ENCODE measurements at regions not wholly inside any gene's neighbourhood (a gene's known extent, or its start where the extent isn't known, plus 50 kb on each side); places are given as distances from the start of the nearest gene placed in this dataset.

DNA sequence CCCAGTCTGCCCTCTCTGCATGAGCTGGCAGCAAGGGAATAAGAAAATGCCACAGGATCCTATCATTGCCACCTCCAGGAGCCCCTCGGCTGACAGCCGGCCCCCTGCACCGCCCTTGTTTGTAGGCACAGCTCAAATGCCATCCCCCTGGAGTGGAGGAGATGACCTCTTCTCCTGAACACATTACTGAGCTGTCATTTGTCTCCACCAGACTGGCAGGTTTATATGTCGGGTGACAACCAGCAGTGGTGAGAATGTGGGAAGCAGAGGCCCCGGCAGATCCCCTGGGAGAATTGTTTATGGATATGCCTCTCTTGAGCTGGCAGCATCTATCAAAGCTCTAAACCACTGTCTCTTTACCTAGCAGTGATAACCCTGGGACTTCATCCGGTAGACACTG is 135.4 kb upstream of the FMN2 start:
- Histone ChIP-seq H4K8ac (ENCODE audit: extremely low read depth, insufficient read depth, low read length) (no peak overlapping the region), H2AK5ac (ENCODE audit: low read depth, low read length) (no peak overlapping the region), H2BK120ac (replicated peaks; ENCODE audit: low read depth, low read length) (no peak overlapping the region), H4K20me1 (replicated peaks in 1 of 2; ENCODE audit: control insufficient read depth in 1 of 2, insufficient read depth in 2 of 2, low read length in 2 of 2) (no peaks in the 10 kb centered on the region), H3K27me3 (replicated peaks in 1 of 4; ENCODE audit: control insufficient read depth in 3 of 4, extremely low read depth in 1 of 4, insufficient read depth in 3 of 4, low read length in 3 of 4) (no peaks in the 10 kb centered on the region), H4K5ac (ENCODE audit: insufficient read length, low read depth, low read length) (no peak overlapping the region), H3K79me2 (ENCODE audit: control insufficient read depth in 1 of 2, insufficient read depth in 2 of 2, low read length in 2 of 2) (no peaks in the 10 kb centered on the region), H2BK15ac (ENCODE audit: low read length) (no peak overlapping the region), H3K27ac (ENCODE audit: low read depth, low read length) (no peak overlapping the region), H4K91ac (replicated peaks; ENCODE audit: insufficient read length, low read length) (no peak overlapping the region), H2BK12ac (ENCODE audit: low read depth, low read length) (no peak overlapping the region), H2BK5ac (ENCODE audit: low read depth, low read length) (no peak overlapping the region), H3K36me3 (ENCODE audit: control insufficient read depth in 2 of 4, insufficient read depth in 4 of 4, low read length in 3 of 4) (no peaks in the 10 kb centered on the region), H3K4me3 (ENCODE audit: extremely low read depth in 1 of 4, insufficient read depth in 2 of 4, low read depth in 3 of 4, low read length in 4 of 4) (no peak overlapping the region), H3K4me1 (replicated peaks in 1 of 4; ENCODE audit: control insufficient read depth in 3 of 4, insufficient read depth in 4 of 4, low read length in 3 of 4) (no peaks in the 10 kb centered on the region), H3K4ac (replicated peaks; ENCODE audit: insufficient read length, low read depth, low read length) (no peak overlapping the region), H3K14ac (ENCODE audit: insufficient read length) (no peak overlapping the region), H2AFZ (ENCODE audit: low read length) (no peak overlapping the region), H3K9ac (replicated peaks in 1 of 4; ENCODE audit: extremely low read depth in 1 of 4, low read depth in 3 of 4, low read length in 3 of 4) (no peak overlapping the region), H3K79me1 (ENCODE audit: low read depth, low read length) (no peaks in the 10 kb centered on the region), H3K56ac (replicated peaks; ENCODE audit: insufficient read length, low read depth, low read length) (no peak overlapping the region), H3K23me2 (ENCODE audit: low read depth, low read length) (no peaks in the 10 kb centered on the region), H3K4me2 (ENCODE audit: insufficient read depth in 1 of 2, low read depth in 2 of 2, low read length in 2 of 2) (no peak overlapping the region), H2BK20ac (ENCODE audit: low read length) (no peak overlapping the region), H3K9me3 (ENCODE audit: insufficient read depth in 2 of 2, low read depth in 1 of 2, low read length in 1 of 2) (no peaks in the 10 kb centered on the region), H3K18ac (ENCODE audit: extremely low read depth, low read length) (no peak overlapping the region), H3K23ac (ENCODE audit: insufficient read length) (no peak overlapping the region)
- POLR2A ChIA-PET (ENCODE audit: partially characterized antibody) = no interaction called here
- FAIRE-seq (no peak), DNase-seq (ENCODE audit: low read depth in 1 of 2, low spot score in 2 of 2) (no peak)
- CTCF ChIA-PET (ENCODE audit: partially characterized antibody) = interaction anchor here (1.1 to 2.2 kb wide), 4 partner anchors 9 to 57 kb away, joined by 3 to 12 read pairs (median 5); no protein-coding TSS in a partner anchor
- WGBS, 2 experiments (ENCODE audit: extremely low coverage in 1 of 2, insufficient coverage in 1 of 2, insufficient read length in 1 of 2, insufficient replicate concordance in 2 of 2, low coverage in 1 of 2, low lambda C conversion rate in 2 of 2, missing lambda C conversion rate in 1 of 2) = 93% methylated on average over 6 of the region's 6 CpGs; no CpG with 5 or more reads in 1 of the 2 experiments
- no peak for TF ChIP-seq TCF12 (IDR thresholded peaks at IDR 0.05; ENCODE audit: low read depth, low read length)

Data from H1 (cell line).